ENCODE measurements at regions not wholly inside any gene's neighbourhood (a gene's known extent, or its start where the extent isn't known, plus 50 kb on each side); places are given as distances from the start of the nearest gene placed in this dataset.

GRCh38 chr13:33349288-33349985, 63.9 kb upstream of the STARD13 start:
- TF ChIP-seq, protein P1, sequence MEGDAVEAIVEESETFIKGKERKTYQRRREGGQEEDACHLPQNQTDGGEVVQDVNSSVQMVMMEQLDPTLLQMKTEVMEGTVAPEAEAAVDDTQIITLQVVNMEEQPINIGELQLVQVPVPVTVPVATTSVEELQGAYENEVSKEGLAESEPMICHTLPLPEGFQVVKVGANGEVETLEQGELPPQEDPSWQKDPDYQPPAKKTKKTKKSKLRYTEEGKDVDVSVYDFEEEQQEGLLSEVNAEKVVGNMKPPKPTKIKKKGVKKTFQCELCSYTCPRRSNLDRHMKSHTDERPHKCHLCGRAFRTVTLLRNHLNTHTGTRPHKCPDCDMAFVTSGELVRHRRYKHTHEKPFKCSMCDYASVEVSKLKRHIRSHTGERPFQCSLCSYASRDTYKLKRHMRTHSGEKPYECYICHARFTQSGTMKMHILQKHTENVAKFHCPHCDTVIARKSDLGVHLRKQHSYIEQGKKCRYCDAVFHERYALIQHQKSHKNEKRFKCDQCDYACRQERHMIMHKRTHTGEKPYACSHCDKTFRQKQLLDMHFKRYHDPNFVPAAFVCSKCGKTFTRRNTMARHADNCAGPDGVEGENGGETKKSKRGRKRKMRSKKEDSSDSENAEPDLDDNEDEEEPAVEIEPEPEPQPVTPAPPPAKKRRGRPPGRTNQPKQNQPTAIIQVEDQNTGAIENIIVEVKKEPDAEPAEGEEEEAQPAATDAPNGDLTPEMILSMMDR (conservative IDR thresholded peaks at IDR 0.05; ENCODE audit: low read depth, low read length): no peak
- TF ChIP-seq RFX5 (IDR thresholded peaks at IDR 0.05; ENCODE audit: low read depth, low read length) (no peak), POLR2A (IDR thresholded peaks at IDR 0.05; ENCODE audit: low read depth, low read length) (no peak; the same call in 1 of the 2 replicates), MAZ (IDR thresholded peaks at IDR 0.05; ENCODE audit: borderline replicate concordance, low read depth, low read length) (no peak), RCOR1 (IDR thresholded peaks at IDR 0.05; ENCODE audit: insufficient replicate concordance, low read length) (no peak), CEBPB (IDR thresholded peaks at IDR 0.05; ENCODE audit: low read depth, low read length) (no peak), NFE2L2 (IDR thresholded peaks at IDR 0.05; ENCODE audit: low read depth, low read length) (no peak), MAFK (IDR thresholded peaks at IDR 0.05; ENCODE audit: low read depth, low read length) (no peak)

Measured in IMR-90 (cell line).